ENCODE measurements at regions not wholly inside any gene's neighbourhood (a gene's known extent, or its start where the extent isn't known, plus 50 kb on each side); places are given as distances from the start of the nearest gene placed in this dataset.
"Not testable (repeated sequence)": the region's sequence is repeated elsewhere in the genome, so short reads cannot be mapped to it uniquely, and the experiment has no call there.

GRCh38 chr7:67616517-67616916, 619.9 kb downstream of the TYW1 start:
- H3K27me3 Mint-ChIP-seq: peaks cover 8 to 22% of the 10 kb centered on the region in 2 donors
- no peak overlapping the region for H3K27ac Mint-ChIP-seq
- H3K4me1 Mint-ChIP-seq (ENCODE audit: low read depth in 2 of 2): no peaks in the 10 kb centered on the region
- ATAC-seq (replicated peaks): no peak
- DNase-seq: no peak
- peaks cover 0 to 1% of the 10 kb centered on the region in 2 donors for H3K9me3 Mint-ChIP-seq
- no peaks in the 10 kb centered on the region for H3K36me3 Mint-ChIP-seq (ENCODE audit: insufficient read depth)
- H3K4me3 Mint-ChIP-seq: no peak overlapping the region

GRCh38 chr7:67618556-67619162, 622.0 kb downstream of the TYW1 start:
- ATAC-seq (replicated peaks): no peak

GRCh38 chr7:67619175-67619574, 622.5 kb downstream of the TYW1 start:
- no peaks in the 10 kb centered on the region for H3K36me3 Mint-ChIP-seq (ENCODE audit: insufficient read depth)
- no peak for DNase-seq
- peaks cover 8 to 14% of the 10 kb centered on the region in 2 donors for H3K27me3 Mint-ChIP-seq
- H3K9me3 Mint-ChIP-seq: peaks cover 0 to 1% of the 10 kb centered on the region in 2 donors
- H3K4me1 Mint-ChIP-seq (ENCODE audit: low read depth in 2 of 2): no peaks in the 10 kb centered on the region
- no peak overlapping the region for H3K27ac Mint-ChIP-seq
- no peak overlapping the region for H3K4me3 Mint-ChIP-seq
- no peak for ATAC-seq (replicated peaks)

More at GRCh38 chr7:67618556-67619162, 622.0 kb downstream of the TYW1 start:
- Mint-ChIP-seq H3K27me3 (peaks cover 8 to 14% of the 10 kb centered on the region in 2 donors), H3K36me3 (ENCODE audit: insufficient read depth) (no peaks in the 10 kb centered on the region), H3K4me3 (no peak overlapping the region), H3K9me3 (peaks cover 0 to 1% of the 10 kb centered on the region in 2 donors), H3K4me1 (ENCODE audit: low read depth in 2 of 2) (no peaks in the 10 kb centered on the region), H3K27ac (no peak overlapping the region)
- DNase-seq: no peak

- H3K9me3 Mint-ChIP-seq: peaks cover 0 to 1% of the 10 kb centered on the region in 2 donors
- H3K36me3 Mint-ChIP-seq (ENCODE audit: insufficient read depth): no peaks in the 10 kb centered on the region
- ATAC-seq (replicated peaks): no peak
- H3K4me1 Mint-ChIP-seq (ENCODE audit: low read depth in 2 of 2): peaks cover 3% of the 10 kb centered on the region in 2 donors
- H3K27me3 Mint-ChIP-seq: peaks cover 13 to 14% of the 10 kb centered on the region in 2 donors
- H3K4me3 Mint-ChIP-seq: no peak overlapping the region
- DNase-seq: no peak
- H3K27ac Mint-ChIP-seq: no peak overlapping the region
These were observed 623.7 kb downstream of the TYW1 start for GRCh38 chr7:67620216-67620933.

- Mint-ChIP-seq H3K27me3 (peaks cover 13 to 14% of the 10 kb centered on the region in 2 donors), H3K4me3 (no peak overlapping the region), H3K4me1 (ENCODE audit: low read depth in 2 of 2) (peaks cover 5 to 8% of the 10 kb centered on the region in 2 donors), H3K36me3 (ENCODE audit: insufficient read depth) (no peaks in the 10 kb centered on the region), H3K9me3 (no peaks in the 10 kb centered on the region), H3K27ac (no peak overlapping the region)
- no peak for DNase-seq
- ATAC-seq (replicated peaks): no peak
These were observed 625.1 kb downstream of the TYW1 start for GRCh38 chr7:67621704-67622103.

GRCh38 chr7:67625257-67625737, 628.7 kb downstream of the TYW1 start:
- Mint-ChIP-seq H3K4me1 (ENCODE audit: low read depth in 2 of 2) (peaks cover 5 to 8% of the 10 kb centered on the region in 2 donors), H3K27ac (no peak overlapping the region), H3K4me3 (peak overlapping the region in 1 of 2 donors; percentile 37), H3K9me3 (no peaks in the 10 kb centered on the region), H3K36me3 (ENCODE audit: insufficient read depth) (no peaks in the 10 kb centered on the region), H3K27me3 (peaks cover 5 to 10% of the 10 kb centered on the region in 2 donors)
- DNase-seq (peak in 2 of 3 experiments; percentile 1 to 10), ATAC-seq (replicated peaks) (no peak)

GRCh38 chr7:67631476-67631875, 634.8 kb downstream of the TYW1 start:
- Mint-ChIP-seq H3K4me1 (ENCODE audit: low read depth in 2 of 2) (no peaks in the 10 kb centered on the region), H3K27me3 (no peaks in the 10 kb centered on the region), H3K36me3 (ENCODE audit: insufficient read depth) (no peaks in the 10 kb centered on the region)

GRCh38 chr7:67635271-67635670, 638.6 kb downstream of the TYW1 start:
- H3K36me3 Mint-ChIP-seq (ENCODE audit: insufficient read depth): no peaks in the 10 kb centered on the region
- no peak overlapping the region for H3K4me3 Mint-ChIP-seq
- H3K27me3 Mint-ChIP-seq: peaks cover 0 to 6% of the 10 kb centered on the region in 2 donors
- DNase-seq (no peak), ATAC-seq (replicated peaks) (no peak)
- H3K9me3 Mint-ChIP-seq: peaks cover 0 to 3% of the 10 kb centered on the region in 2 donors
- H3K4me1 Mint-ChIP-seq (ENCODE audit: low read depth in 2 of 2): no peaks in the 10 kb centered on the region
- no peak overlapping the region for H3K27ac Mint-ChIP-seq

More at GRCh38 chr7:67631476-67631875, 634.8 kb downstream of the TYW1 start:
- no peak for DNase-seq
- Mint-ChIP-seq H3K9me3 (peaks cover 0 to 3% of the 10 kb centered on the region in 2 donors), H3K4me3 (no peak overlapping the region), H3K27ac (no peak overlapping the region)
- ATAC-seq (replicated peaks): no peak

- ATAC-seq (replicated peaks) (no peak), DNase-seq (no peak)
- H3K4me3 Mint-ChIP-seq: no peak overlapping the region
- H3K9me3 Mint-ChIP-seq: peaks cover 0 to 3% of the 10 kb centered on the region in 2 donors
- no peak overlapping the region for H3K27ac Mint-ChIP-seq
- H3K4me1 Mint-ChIP-seq (ENCODE audit: low read depth in 2 of 2): no peaks in the 10 kb centered on the region
- no peaks in the 10 kb centered on the region for H3K36me3 Mint-ChIP-seq (ENCODE audit: insufficient read depth)
- peaks cover 0 to 6% of the 10 kb centered on the region in 2 donors for H3K27me3 Mint-ChIP-seq
These were observed 639.9 kb downstream of the TYW1 start for GRCh38 chr7:67636348-67637022.

GRCh38 chr7:67637023-67637358, 640.4 kb downstream of the TYW1 start:
- no peaks in the 10 kb centered on the region for H3K4me1 Mint-ChIP-seq (ENCODE audit: low read depth in 2 of 2)
- DNase-seq (no peak), ATAC-seq (replicated peaks) (no peak)
- H3K27me3 Mint-ChIP-seq: peaks cover 0 to 6% of the 10 kb centered on the region in 2 donors
- H3K27ac Mint-ChIP-seq: no peak overlapping the region
- H3K4me3 Mint-ChIP-seq: no peak overlapping the region
- peaks cover 0 to 3% of the 10 kb centered on the region in 2 donors for H3K9me3 Mint-ChIP-seq
- H3K36me3 Mint-ChIP-seq (ENCODE audit: insufficient read depth): no peaks in the 10 kb centered on the region

- not testable (repeated sequence) for H3K4me3 Mint-ChIP-seq; H3K36me3 Mint-ChIP-seq (ENCODE audit: insufficient read depth); H3K27me3 Mint-ChIP-seq; ATAC-seq (replicated peaks); H3K27ac Mint-ChIP-seq; DNase-seq; H3K4me1 Mint-ChIP-seq (ENCODE audit: low read depth in 2 of 2); H3K9me3 Mint-ChIP-seq
These were observed 645.9 kb downstream of the TYW1 start for GRCh38 chr7:67642542-67642941.

GRCh38 chr7:67644151-67644550, 647.5 kb downstream of the TYW1 start:
- no peaks in the 10 kb centered on the region for H3K4me1 Mint-ChIP-seq (ENCODE audit: low read depth in 2 of 2)
- ATAC-seq (replicated peaks) (no peak), DNase-seq (no peak)
- no peaks in the 10 kb centered on the region for H3K36me3 Mint-ChIP-seq (ENCODE audit: insufficient read depth)
- H3K9me3 Mint-ChIP-seq: peaks cover 3 to 12% of the 10 kb centered on the region in 2 donors
- no peak overlapping the region for H3K4me3 Mint-ChIP-seq
- no peak overlapping the region for H3K27ac Mint-ChIP-seq
- H3K27me3 Mint-ChIP-seq: no peaks in the 10 kb centered on the region

GRCh38 chr7:67652937-67653336, 656.3 kb downstream of the TYW1 start:
- H3K27ac Mint-ChIP-seq: no peak overlapping the region
- H3K4me1 Mint-ChIP-seq (ENCODE audit: low read depth in 2 of 2): no peaks in the 10 kb centered on the region
- peaks cover 4 to 14% of the 10 kb centered on the region in 2 donors for H3K9me3 Mint-ChIP-seq
- H3K36me3 Mint-ChIP-seq (ENCODE audit: insufficient read depth): peaks cover 4% of the 10 kb centered on the region
- ATAC-seq (replicated peaks) (no peak), DNase-seq (no peak)
- no peak overlapping the region for H3K4me3 Mint-ChIP-seq
- no peaks in the 10 kb centered on the region for H3K27me3 Mint-ChIP-seq

Measured in effector memory CD8-positive, alpha-beta T cell (primary cell).